ENCODE measurements at regions not wholly inside any gene's neighbourhood (a gene's known extent, or its start where the extent isn't known, plus 50 kb on each side); places are given as distances from the start of the nearest gene placed in this dataset.

GRCh38 chr10:78164702-78165101 lies 131.0 kb downstream of the RPS24 start:
- no peak for DNase-seq

- DNase-seq = no peak
Measured at GRCh38 chr10:78165172-78165571, 131.5 kb downstream of the RPS24 start.

DNA sequence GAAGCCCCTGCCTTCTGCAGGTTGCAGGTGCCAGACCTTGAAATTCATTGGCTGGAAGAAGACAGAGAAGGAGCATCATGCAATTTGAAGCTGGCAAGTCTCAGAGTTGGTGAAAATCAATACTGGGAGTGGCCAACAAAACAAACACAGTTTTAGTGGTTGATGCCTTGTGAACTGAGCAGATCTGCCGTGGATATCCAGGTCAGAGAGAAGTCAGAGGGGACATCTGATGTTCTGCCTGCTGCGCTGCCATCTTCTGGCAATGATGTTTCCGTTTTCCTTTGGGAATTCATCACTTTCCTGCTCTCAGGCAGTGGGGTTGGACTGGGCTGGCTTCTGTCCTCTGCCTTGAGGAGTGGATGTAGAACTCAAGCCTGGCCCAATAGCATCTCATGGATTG lies 132.0 kb downstream of the RPS24 start:
- DNase-seq = no peak

- DNase-seq = no peak
Measured at GRCh38 chr10:78166261-78166660, 132.6 kb downstream of the RPS24 start.

GRCh38 chr10:78169214-78169613 lies 135.6 kb downstream of the RPS24 start:
- no peak for DNase-seq

GRCh38 chr10:78170026-78170475 lies 136.4 kb downstream of the RPS24 start:
- no peak for DNase-seq

DNA sequence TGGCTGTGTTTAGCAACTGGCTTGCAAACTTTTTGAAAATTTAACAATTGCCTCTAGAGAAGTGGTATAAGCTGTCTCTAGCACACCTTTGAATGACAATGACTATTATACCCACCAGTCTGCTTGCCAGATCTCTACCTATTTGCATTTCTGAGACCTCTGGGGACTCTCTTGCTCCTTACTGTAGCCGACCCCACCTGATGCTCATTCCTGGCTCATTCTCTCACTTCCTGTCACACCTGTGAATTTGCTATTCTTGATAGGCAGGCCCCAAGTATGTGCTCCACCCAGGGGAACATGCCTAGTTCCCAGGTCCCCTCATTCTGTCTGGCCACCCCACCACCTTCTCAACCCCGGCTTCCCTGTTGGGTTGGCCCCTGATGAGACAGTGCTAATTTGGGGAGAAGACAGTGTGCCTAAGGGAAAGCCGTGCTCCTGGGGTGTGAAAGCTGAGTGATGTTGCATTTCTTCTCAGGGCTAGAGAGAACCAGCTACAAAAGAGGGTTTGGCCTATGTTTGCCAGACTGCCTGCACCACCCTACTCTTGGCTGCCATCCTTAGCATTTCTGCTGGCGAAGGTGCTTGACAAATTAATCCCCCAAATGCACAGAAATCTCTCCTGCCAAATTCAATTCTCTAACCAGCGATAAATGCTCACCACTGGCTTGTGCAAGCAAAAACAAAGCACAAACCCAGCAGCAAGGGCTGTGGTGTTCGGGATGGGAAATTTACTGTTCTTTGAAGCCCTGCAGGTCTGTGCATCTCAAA lies 138.2 kb downstream of the RPS24 start:
- no peak for DNase-seq

GRCh38 chr10:78173360-78174015 lies 139.8 kb downstream of the RPS24 start:
- no peak for DNase-seq

- DNase-seq = no peak
Measured at GRCh38 chr10:78175444-78176015, 141.9 kb downstream of the RPS24 start.

DNA sequence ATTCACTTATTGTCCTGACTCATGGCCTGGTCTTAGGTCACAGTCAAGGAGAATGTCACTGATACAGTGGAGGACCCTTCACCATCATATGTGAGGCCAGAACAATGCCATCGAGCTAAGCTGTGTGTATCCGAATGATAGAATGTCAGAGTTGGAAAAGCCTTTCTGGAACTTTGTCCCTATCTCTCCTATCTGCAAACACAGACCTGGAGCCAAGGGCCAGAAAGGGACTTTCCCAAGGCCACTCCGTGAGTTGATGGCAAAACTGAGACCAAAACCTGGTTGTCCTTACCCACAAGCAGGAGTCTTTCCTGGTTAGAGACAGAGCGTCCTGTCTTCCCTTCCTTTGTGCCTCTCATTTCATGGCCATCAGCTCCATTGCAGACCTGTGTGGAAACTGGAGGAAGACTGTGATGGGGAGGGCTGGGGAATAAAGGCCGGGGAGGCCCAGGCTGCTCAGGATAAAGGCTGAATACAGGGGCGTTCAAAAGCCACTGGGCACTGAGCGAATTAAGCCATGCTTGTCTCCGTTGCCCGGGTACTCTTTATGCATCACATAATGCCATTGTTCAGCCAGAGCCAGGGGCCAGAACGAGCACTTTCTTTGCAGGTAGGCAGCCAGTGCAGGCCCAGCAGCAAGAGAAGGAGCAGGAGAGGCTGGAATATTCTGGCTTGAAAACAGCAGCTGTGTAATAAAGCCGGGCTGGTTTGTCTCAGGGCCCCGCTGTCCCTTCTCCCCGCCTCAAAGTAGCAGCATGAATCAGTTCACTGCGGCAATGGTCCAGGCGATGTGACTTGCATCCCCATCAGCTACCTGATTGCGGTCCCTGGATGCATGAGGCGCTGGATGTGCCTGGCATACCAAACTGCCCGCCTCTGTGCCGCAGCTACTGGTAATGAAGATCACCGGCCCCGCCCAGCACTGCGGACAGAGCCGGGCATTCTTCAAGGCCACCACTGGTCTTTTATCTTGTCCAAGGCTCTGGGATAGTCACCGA lies 143.0 kb downstream of the RPS24 start:
- DNase-seq = no peak

DNA sequence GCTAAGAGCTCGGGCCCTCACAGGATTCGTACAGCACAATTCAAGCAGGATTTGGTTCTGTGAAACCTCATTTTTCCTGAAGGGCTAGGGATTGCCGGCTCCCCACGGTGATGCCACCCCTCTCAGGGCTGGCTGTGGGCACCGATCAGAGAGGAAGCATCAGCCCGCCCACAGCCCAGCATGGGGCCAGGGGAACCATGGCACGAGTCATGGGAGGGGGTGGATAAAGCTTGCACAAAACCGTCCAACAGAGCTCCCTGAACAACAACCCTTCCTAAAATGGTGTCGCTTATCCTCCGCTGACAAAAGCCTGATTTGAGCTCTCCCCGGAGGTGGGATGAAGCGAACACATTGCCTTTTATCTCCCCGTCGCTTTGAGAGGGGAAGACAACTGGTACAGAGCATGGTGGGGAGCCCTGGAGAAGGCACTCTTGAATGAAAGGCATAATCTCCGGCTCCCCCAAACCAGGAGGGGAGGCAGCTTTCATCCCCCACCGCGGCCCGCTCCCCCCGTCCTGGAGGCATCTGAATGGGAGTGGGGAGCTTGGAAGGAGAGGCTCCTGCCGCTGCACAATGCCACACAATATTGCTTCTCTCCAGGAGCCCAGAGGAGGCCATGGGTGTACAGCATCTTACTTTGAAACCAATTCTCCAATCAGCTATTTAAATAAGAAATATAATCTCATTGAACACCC lies 144.0 kb downstream of the RPS24 start:
- DNase-seq = no peak

DNA sequence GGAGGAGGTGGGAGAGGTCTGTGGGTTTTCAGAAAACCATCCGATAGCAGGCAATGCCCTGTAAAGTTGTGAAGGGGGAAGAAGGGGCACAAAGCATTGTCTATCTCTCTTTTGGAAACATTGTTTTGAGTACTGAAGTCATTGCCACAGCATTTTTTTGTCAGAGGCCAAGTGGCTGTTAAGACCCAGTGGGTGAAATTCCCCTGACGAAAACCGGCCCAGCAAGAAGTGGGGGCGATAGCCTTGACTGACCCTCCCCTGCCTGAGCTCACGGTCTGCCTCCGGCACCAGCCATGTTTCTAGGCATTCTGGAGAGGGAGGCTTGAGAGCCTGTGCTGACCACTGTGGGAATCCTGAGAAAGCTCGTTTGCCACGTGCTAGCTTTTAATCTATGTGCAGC lies 144.7 kb downstream of the RPS24 start:
- DNase-seq = no peak

DNA sequence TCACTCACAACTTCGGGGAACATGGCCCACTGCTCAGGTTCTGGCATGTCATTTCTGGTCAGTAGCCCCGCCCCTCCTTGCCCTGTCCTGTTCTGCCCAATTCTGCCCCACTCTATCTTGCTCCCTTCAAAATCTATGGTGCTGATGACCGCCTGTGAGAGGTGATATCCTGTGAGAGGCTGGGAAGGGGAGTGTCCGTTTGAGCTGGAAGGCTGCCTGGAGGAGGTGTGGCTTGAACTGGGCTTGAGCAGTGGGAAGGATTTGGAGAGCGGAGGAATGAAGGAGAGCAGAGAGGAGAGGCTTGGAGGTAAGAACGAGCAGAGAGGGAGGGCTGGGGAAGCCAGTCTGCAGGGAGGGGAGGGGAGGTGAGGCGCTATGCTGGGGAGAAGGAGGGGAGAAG lies 145.3 kb downstream of the RPS24 start:
- no peak for DNase-seq

DNA sequence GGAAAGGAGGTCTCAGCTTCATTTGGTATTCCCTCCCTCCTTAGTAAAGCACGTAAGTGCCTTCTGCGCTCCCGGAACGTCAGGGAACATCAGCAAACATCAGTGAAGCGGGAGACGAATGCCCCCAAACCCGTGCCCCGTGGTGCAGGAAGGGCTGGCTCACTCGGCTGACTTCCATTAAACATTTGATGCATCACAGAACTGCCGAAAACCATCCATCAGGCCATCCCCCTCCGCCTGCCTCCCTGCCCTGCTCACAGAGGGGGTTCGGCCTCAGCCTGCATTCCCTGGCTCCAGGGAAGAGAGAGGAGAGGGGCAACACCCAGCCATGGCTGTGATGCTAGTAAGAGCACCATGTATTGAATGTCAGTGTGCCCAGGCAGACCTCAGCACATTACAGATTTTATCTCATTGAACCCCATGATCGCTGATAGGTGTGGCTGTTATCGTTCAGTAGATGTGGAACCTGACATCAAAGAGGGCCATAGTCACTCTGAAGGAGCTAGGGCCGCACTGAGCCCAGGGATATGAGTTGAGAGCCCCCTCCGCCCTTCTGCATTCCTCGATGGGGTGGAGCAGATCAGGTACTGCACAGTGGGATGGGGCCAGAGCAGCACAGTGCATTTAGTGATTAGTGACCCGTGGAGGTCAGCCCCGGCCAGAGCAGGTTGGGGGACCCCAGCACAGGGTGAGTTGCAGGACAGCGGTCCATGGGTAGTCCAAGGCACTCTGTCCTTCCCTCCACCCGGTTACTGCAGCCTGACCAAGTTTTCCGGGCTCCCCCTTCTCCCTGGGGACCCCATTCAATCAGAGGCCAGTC lies 146.4 kb downstream of the RPS24 start:
- DNase-seq = no peak

DNA sequence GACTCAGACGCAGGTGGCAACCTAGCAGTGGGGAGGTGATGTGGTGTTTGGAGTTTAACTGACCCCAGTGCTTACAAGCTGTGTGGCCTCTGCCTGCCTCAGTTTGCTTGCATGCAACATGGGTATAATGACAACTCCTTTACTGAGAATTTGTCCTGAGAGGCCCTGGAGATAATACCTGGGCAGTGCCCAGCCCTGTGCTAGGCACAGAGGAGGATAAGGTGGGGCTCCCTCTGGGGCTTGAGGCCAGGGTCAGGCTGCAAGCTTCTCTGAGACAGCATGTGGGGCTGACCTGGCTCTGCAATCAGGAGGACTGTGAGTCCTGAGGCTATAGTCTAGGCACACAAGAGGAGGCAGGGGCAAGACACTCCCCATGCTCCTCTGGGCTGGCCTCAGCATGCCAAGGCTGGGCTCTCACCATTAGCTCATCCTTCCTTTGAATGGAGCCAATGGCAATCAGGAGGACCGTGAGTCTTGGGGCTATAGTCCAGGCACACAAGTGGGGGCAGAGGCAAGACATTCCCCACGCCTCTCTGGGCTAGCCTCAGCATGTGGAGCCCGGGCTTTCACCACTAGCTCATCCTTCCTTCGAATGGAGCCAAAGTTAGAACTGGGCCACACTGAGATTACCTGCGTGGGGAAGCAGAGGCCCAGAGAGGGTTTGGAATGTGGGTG lies 147.9 kb downstream of the RPS24 start:
- DNase-seq = no peak

- no peak for DNase-seq
Measured at GRCh38 chr10:78182841-78183240, 149.2 kb downstream of the RPS24 start.

DNA sequence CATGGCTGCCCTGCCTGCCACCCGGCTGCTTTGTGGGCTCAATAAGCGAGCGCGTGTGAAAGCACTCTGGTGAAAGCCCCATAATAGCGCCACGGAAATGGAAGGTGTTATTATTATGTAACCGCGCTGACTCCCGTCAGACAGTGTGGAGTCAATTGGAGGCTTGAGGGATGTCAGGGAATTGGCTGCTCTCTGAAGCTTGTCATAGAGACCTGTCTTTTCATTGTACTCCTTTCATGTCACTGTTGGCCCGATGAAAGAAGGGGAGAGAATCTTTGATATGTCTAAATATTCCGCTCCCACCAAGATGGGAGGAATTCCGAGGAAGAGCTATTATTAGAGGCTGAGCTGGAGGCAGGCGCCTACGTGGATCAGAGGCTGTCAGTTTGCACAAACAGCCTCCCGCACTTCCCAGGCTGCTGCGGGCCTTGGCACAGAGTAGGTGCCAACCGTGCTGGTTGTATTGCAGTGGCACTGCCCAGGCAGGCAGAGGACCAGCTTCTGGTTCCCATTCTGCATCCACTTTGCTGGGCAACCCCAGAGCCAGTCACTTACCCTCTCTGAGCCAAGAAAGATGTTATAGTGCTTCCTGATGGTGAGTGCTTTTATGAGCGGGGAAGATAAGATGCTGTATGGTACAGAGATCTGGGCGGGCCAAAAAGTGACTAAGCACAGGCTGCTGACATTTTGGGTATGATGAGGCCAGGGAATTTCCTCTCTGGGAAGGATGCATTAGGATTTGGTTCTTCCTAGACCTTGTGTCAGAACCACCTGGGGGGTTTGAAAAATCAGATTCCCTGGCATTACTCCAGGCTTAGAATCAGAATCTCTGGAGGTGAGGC lies 151.4 kb downstream of the RPS24 start:
- no peak for DNase-seq

DNA sequence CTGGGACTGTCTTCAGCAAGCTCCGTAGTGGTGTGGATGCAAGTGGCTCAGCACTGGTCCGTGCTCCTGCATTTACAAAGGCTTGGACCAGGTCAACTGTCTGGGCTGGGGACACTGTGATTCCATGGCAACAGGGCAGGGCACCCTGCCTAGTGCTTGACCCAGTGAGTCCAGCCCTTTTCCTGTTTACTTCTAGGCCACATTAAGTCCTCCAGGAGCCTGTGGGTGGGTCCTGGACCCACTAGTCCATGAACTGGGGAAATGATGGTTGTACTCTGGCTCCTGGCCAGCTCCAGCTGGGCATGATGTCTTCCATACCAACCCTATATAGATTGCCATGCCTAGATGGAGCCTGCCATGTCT lies 152.0 kb downstream of the RPS24 start:
- DNase-seq = no peak

GRCh38 chr10:78186572-78186971 lies 152.9 kb downstream of the RPS24 start:
- DNase-seq = no peak

DNA sequence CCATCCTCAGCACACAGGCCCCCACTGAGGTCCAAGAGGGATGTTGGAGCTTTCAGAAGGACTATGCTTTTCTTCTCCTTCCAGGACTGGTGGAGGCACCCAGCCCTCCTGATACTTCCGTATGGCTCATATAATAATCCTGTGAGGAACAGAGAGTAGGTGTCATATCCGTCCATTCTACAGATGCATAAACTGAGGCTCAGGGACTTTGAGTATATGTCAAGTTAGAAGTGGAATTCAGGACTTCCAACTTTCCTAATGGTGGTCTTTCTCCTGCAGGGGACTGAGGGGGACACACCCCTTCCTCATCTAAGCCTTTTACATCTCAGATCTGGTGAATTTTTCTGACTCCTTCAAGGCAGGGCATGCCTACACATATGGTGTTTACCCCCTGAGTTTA lies 153.7 kb downstream of the RPS24 start:
- DNase-seq = no peak

Data from activated T-cell treated with anti-CD3 and anti-CD28 coated beads for 4 hours (primary cell).